Suppressor macrophage treated with lipopolysaccharide for 4 hours (primary cell): ENCODE measurements at regions not wholly inside any gene's neighbourhood (a gene's known extent, or its start where the extent isn't known, plus 50 kb on each side); places are given as distances from the start of the nearest gene placed in this dataset.

Source experiments
- DNase-seq: peaks from one replicate; pipeline ENCODE4 v3.0.0-alpha.2; 2020

- no peak for DNase-seq
These were observed 465.6 kb upstream of the KIF2A start for GRCh38 chr5:61840361-61840760.

GRCh38 chr5:61842840-61843239, 463.2 kb upstream of the KIF2A start:
- DNase-seq: no peak

- no peak for DNase-seq
These were observed 455.3 kb upstream of the KIF2A start for GRCh38 chr5:61850696-61851095.

- DNase-seq: no peak
These were observed 451.5 kb upstream of the KIF2A start for GRCh38 chr5:61854531-61854930.

GRCh38 chr5:61860978-61861377, 445.0 kb upstream of the KIF2A start:
- DNase-seq: no peak

GRCh38 chr5:61866930-61867329, 439.1 kb upstream of the KIF2A start:
- peak; percentile 33 for DNase-seq

- DNase-seq: no peak
These were observed 436.7 kb upstream of the KIF2A start for GRCh38 chr5:61869333-61869732.

GRCh38 chr5:61878471-61878870, 427.5 kb upstream of the KIF2A start:
- DNase-seq: no peak

- DNase-seq: no peak
These were observed 424.1 kb upstream of the KIF2A start for GRCh38 chr5:61881821-61882487.

- DNase-seq: no peak
These were observed 423.0 kb upstream of the KIF2A start for GRCh38 chr5:61882901-61883500.

GRCh38 chr5:61884252-61884855, 421.7 kb upstream of the KIF2A start:
- DNase-seq: no peak

- no peak for DNase-seq
These were observed 419.8 kb upstream of the KIF2A start for GRCh38 chr5:61886214-61886613.

GRCh38 chr5:61887271-61887670, 418.7 kb upstream of the KIF2A start:
- no peak for DNase-seq

GRCh38 chr5:61894046-61894445, 412.0 kb upstream of the KIF2A start:
- no peak for DNase-seq

GRCh38 chr5:61896811-61897210, 409.2 kb upstream of the KIF2A start:
- DNase-seq: no peak

GRCh38 chr5:61897251-61897650, 408.8 kb upstream of the KIF2A start:
- no peak for DNase-seq

- no peak for DNase-seq
These were observed 404.0 kb upstream of the KIF2A start for GRCh38 chr5:61901997-61902396.

GRCh38 chr5:61904730-61905129, 401.3 kb upstream of the KIF2A start:
- no peak for DNase-seq

GRCh38 chr5:61905613-61906012, 400.4 kb upstream of the KIF2A start:
- no peak for DNase-seq

GRCh38 chr5:61906820-61907219, 399.2 kb upstream of the KIF2A start:
- no peak for DNase-seq

GRCh38 chr5:61907995-61908394, 398.0 kb upstream of the KIF2A start:
- DNase-seq: no peak

- no peak for DNase-seq
These were observed 395.2 kb upstream of the KIF2A start for GRCh38 chr5:61910771-61911170.

- DNase-seq: no peak
These were observed 393.4 kb upstream of the KIF2A start for GRCh38 chr5:61912559-61912958.

GRCh38 chr5:61915646-61916045, 390.4 kb upstream of the KIF2A start:
- no peak for DNase-seq
